Activated CD8-positive, alpha-beta memory T cell treated with anti-CD3 and anti-CD28 coated beads for 4 hours (primary cell): ENCODE measurements at regions not wholly inside any gene's neighbourhood (a gene's known extent, or its start where the extent isn't known, plus 50 kb on each side); places are given as distances from the start of the nearest gene placed in this dataset.

Source experiments
- DNase-seq, 2 donors: peaks; one replicate each; pipeline ENCODE4 v3.0.0-alpha.2; 2020; ENCODE audit warnings: low read depth in 2 of 2

GRCh38 chr3:177300842-177301241 lies 103.6 kb upstream of the TBL1XR1 start:
- no peak for DNase-seq

- no peak for DNase-seq
Observed at GRCh38 chr3:177306252-177306651, 109.0 kb upstream of the TBL1XR1 start.

GRCh38 chr3:177307391-177307790 lies 110.1 kb upstream of the TBL1XR1 start:
- DNase-seq: no peak

GRCh38 chr3:177307826-177308225 lies 110.5 kb upstream of the TBL1XR1 start:
- no peak for DNase-seq

GRCh38 chr3:177308286-177308685 lies 111.0 kb upstream of the TBL1XR1 start:
- DNase-seq: no peak

GRCh38 chr3:177308911-177309310 lies 111.6 kb upstream of the TBL1XR1 start:
- DNase-seq: no peak

GRCh38 chr3:177312491-177312890 lies 115.2 kb upstream of the TBL1XR1 start:
- DNase-seq: no peak

GRCh38 chr3:177314897-177315296 lies 117.6 kb upstream of the TBL1XR1 start:
- DNase-seq: no peak

GRCh38 chr3:177317247-177317646 lies 120.0 kb upstream of the TBL1XR1 start:
- DNase-seq: no peak

GRCh38 chr3:177318559-177318958 lies 121.3 kb upstream of the TBL1XR1 start:
- no peak for DNase-seq

- DNase-seq: no peak
Observed at GRCh38 chr3:177320765-177321247, 123.5 kb upstream of the TBL1XR1 start.

- DNase-seq: no peak
Observed at GRCh38 chr3:177321819-177322218, 124.5 kb upstream of the TBL1XR1 start.

GRCh38 chr3:177322881-177323280 lies 125.6 kb upstream of the TBL1XR1 start:
- DNase-seq: no peak

- no peak for DNase-seq
Observed at GRCh38 chr3:177329854-177330253, 132.6 kb upstream of the TBL1XR1 start.

- no peak for DNase-seq
Observed at GRCh38 chr3:177330779-177331178, 133.5 kb upstream of the TBL1XR1 start.

- DNase-seq: no peak
Observed at GRCh38 chr3:177331203-177331835, 134.0 kb upstream of the TBL1XR1 start.

GRCh38 chr3:177332955-177333354 lies 135.7 kb upstream of the TBL1XR1 start:
- DNase-seq: no peak

GRCh38 chr3:177333533-177334520 lies 136.5 kb upstream of the TBL1XR1 start:
- no peak for DNase-seq

- no peak for DNase-seq
Observed at GRCh38 chr3:177334803-177335202, 137.5 kb upstream of the TBL1XR1 start.

- no peak for DNase-seq
Observed at GRCh38 chr3:177335728-177336127, 138.4 kb upstream of the TBL1XR1 start.

- no peak for DNase-seq
Observed at GRCh38 chr3:177336873-177337450, 139.7 kb upstream of the TBL1XR1 start.

- peak; percentile 46 to 66 for DNase-seq
Observed at GRCh38 chr3:177337541-177338331, 140.5 kb upstream of the TBL1XR1 start.
